HG02870 (cell line): ENCODE measurements at regions not wholly inside any gene's neighbourhood (a gene's known extent, or its start where the extent isn't known, plus 50 kb on each side); places are given as distances from the start of the nearest gene placed in this dataset.
"Not testable (repeated sequence)": the region's sequence is repeated elsewhere in the genome, so short reads cannot be mapped to it uniquely, and the experiment has no call there.

Source experiments
- ATAC-seq: cut with Tn5 transposase; IDR thresholded peaks from one replicate; pipeline ENCODE4 v1.9.1; 2021; ENCODE audit warnings: mild to moderate bottlenecking, moderate library complexity; ENCODE audit not compliant: unreplicated experiment

GRCh38 chr11:114802878-114803277 lies 124.6 kb downstream of the NXPE2 start:
- ATAC-seq = no peak

DNA sequence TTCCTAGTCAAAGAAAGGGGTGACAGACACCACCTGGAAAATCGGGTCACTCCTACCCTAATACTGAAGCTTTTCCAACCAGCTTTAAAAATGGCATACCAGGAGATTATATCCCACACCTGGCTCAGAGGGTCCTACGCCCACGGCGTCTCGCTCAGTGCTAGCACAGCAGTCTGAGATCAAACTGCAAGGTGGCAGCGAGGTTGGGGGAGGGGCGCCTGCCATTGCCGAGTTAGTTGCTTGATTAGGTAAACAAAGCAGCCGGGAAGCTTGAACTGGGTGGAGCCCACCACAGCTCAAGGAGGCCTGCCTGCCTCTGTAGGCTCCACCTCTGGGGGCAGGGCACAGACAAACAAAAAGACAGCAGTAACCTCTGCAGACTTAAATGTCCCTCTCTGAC lies 127.1 kb downstream of the NXPE2 start:
- not testable (repeated sequence) for ATAC-seq

DNA sequence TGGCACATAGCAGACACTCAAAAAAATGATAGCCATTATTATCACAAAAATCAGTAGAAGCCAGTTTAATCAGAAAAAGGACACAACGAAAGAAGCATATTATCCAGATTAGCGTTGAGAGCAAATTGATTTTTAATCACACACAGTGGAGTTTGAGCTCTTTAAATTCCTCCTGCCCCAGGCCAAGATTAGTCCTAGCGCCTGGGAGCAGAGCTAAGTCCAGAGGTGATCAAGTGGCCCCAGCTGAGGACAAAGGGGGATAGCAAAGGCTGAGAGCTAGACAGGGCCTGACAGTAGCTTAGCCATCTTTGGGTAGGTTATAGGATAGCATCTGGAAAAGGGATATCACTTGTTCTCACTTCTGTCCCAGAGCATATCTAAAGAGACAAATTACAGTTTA lies 133.6 kb downstream of the NXPE2 start:
- ATAC-seq = no peak

GRCh38 chr11:114812733-114813132 lies 134.4 kb downstream of the NXPE2 start:
- ATAC-seq = no peak

DNA sequence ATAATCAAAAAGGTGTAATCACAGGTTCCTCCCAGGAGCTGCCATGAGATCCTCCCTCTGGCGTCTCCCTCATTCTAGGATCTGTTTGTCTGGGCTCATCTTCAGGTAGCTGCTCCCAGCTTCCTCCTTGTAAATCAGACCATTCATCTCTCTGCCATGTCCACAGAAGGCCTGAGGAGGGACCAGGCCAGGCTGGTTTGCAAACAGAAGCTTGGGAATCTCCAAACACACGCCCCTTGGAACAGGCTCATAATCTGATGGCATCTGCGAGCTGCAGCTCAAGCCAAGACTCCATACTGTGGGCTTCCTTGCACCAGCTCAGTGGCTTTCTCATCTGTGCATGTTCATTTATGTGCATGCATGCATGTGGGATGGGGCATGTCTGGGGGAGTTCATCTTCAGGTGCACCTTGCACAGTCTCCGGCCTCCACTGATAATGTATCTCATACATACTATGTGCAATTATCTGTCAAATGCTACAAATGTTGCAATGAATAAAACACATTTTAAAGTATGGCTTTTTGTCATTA lies 134.9 kb downstream of the NXPE2 start:
- ATAC-seq = no peak

DNA sequence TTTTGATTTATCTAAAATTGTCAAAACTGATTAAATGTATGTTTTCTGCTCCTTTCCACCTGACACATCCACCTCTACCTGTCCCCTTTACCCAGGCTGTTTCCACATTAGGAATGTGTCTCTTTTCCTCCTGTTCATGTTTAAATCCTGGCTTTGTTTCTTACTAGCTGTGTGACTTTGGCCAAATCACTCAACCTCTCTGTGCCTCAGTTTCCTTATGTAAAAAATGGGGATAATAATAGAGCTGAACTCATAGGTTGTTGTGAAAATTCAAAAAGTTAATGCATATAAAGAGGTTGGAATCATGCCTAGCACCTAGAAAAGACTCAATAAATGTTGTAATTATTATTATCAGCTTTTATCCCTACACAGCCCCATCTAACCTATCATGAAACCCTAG lies 136.8 kb downstream of the NXPE2 start:
- no peak for ATAC-seq

DNA sequence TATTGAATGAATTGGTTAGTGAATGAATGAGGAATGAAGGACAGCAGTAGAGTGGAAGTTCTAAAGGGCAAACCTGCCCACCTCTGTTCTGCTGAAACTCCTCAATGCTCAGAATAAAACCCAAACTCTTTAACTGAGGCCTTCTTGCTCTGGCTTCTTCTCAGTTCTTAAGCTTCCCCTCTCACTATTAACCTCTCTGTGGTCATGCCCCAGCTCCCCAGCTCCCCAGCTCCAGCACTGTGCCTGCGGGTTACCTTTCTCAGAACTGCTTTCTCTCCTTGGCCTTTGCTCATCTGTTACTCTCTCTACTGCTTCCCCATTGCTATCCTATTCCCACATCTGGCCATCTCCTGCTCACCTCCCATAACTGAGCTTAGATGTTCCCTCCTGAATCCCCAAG lies 137.4 kb downstream of the NXPE2 start:
- ATAC-seq = no peak

DNA sequence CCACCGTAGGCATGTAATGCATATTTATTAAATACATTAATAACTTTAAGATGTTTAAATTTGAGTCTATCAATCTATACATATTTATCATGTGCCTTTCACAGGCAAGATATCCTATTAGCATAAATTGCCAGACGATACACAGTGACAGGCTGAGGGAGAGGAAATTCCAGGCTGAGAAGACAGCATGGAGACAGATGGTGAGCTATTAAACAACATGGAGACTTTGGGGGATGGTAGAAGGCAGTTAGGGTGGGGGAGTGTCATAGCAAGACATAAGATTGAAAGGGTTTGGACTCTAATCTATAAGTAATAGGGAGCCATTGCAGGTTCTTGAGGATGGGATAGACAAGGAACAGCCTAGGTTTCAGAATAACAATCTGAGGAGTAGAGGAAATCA lies 138.5 kb downstream of the NXPE2 start:
- no peak for ATAC-seq

- ATAC-seq = no peak
Measured at GRCh38 chr11:114818382-114818781, 140.1 kb downstream of the NXPE2 start.

- ATAC-seq = no peak
Measured at GRCh38 chr11:114819028-114819427, 140.7 kb downstream of the NXPE2 start.

DNA sequence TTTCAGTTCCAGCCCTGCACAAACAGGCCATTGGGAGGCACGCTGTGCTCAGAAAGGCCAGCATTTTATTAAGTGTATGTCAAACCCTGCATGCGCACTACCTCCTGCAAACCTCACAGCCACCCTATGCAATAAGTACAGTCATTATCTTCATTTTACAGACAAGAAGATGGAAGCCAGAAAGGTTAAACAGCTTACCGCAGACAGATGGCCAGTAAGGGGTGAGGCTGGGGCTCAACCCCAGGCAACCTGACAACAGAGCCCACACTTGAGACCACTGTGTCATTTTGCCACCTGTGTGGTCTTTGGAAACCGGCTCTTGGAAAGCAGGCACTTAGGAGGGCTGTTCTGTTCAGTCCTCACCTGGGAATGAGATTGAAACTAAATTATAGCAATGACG lies 142.3 kb downstream of the NXPE2 start:
- ATAC-seq = no peak

DNA sequence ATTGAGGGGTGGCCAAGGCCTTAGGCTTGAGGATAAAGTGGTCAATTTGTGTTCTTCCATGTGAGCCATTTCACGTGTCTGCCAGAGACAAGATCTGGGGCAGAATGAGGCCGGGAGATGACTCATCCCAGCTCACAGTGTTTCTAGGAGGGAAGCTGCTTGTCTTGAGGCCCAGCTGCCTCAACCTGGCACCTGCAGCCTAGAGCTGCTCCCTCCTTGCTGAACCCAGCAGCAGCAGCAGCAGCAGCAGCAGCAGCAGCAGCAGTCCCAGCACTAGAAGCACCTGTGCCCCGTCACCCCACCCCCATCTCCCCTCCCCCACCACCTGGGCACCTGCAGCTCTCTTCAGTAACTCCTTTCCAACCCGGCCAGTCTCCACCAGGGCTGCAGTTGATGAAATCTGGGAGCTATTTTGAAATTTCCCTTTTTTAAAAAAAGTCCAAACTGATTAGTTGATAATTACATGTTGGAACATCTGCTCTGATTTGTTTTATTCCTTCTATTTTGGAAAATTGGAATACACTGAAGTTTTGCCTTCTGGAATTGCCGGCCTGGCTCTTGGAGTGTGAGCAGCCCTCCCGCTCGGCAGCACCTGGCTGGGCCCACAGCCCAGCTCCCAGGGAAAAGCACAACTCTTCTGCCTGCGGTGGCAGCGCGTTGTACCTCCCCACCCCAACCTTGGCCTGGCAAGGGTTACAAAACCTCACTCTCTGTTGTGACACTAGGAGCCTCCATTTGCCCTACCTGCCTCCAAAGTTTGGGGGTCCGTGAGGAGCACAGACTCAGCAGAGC lies 143.5 kb downstream of the NXPE2 start:
- no peak for ATAC-seq

DNA sequence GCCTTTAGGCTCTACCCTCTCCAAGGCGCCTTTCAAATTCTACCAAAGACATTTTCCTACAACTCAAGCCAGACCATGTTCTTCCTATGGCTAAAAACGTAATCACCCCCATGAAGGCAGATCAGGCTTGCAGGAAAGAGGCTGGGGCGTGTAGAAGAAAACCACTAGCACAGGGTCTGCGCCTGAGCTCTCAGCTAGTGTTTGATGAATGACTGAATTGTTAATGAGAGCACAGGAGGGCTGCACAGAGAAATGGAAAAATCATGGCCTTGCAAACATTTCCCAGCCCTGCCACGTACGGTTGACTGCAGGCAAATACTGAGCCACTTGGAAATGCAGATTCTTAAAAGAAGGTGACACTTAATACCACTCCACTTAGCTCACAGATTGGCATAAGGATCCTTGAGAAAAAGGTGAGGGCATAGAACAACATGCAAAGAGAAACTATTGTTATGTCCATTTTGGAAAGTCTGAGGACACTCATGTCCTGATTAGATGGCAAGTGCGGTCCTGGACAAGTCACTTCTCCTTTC lies 148.6 kb downstream of the NXPE2 start:
- ATAC-seq = no peak

DNA sequence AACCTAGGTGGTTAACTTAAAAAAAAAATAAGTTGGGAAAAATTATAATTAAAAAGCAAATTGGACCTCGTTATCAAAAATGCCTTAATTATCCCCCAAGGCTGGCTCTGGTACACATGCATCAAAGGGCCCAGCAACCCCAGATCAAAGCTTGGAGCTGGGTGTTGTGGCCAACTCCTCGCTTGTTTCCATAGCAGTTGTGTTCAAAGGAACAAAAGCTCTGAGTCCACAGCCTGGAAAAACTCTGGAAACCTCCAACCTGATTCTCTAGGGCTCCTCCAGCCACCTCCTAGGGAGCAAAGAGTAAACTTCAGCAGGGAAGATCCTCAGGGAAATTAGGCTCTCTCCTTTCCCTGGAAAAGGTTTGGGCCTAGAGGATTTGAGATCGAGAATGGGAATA lies 149.4 kb downstream of the NXPE2 start:
- ATAC-seq = no peak

- ATAC-seq = no peak
Measured at GRCh38 chr11:114832532-114833125, 154.3 kb downstream of the NXPE2 start.

- no peak for ATAC-seq
Measured at GRCh38 chr11:114836161-114836560, 157.8 kb downstream of the NXPE2 start.

DNA sequence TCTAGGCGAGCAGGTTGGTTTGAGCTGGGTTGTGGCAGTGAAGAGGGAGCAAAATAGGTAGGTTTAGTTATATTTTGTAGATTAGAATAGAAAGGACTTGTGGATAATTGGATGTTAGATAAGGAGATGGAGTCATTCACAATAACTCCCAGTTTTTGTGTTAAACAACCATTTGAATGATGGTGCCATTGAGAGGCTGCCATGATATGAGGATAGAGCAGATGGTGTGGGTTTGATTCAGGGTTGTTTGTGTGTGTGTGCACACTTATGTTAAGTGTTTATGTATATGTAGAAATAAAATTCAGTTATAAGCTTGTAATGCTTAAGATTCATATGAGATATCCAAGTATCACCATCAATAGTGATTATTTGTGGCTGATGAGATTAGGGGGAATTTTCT lies 166.6 kb downstream of the NXPE2 start:
- no peak for ATAC-seq

- ATAC-seq = no peak
Measured at GRCh38 chr11:114845766-114846415, 167.6 kb downstream of the NXPE2 start.

DNA sequence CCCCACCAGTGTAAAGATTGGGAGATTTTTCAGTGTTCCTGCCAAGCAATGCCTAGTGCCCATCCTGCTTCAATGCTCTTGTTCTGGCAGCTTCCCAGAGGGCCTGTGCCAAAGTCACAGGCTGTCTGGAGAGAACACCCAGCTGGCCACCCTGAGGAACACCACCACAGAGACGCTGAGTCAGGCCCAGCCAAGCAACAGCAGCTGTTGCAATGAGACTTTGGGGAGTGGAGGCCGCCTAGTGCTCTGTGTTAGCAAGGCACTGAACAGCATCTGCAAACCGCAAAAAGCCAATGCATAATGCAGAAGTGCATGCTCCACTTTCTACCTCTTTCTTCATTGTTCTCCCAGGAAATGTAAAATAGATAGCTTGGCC lies 168.1 kb downstream of the NXPE2 start:
- ATAC-seq = no peak

DNA sequence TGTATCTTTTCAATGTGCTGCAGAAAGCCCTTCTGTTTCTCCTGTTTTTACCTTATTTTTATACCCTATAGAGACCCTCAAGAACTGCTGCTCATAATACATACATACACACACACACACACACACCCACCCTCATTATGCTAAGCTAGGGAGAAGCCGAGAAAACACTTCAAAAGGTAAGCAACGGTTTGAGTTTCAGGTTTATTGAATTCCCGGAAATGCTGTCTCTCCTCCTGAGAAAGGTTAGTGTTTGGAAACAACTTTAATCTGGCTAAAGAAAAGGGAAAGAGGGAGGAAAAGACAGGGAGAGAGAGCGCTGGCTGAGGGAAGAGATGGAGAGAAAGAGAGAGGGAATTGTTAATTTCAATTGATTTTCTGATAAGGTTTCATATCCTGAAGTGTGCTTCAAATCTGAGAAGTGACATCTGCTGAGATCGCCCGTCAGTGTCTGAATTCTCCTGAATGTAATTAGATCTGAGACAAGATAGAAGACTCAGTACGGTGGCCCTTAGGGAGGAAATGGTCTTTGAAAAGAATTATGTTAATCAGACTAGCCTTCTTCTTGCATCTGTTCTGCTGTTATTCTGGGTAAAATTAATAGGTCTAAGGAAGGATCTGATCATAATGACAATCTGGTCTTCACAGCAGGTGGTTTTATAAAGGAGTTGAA lies 169.1 kb downstream of the NXPE2 start:
- no peak for ATAC-seq

- no peak for ATAC-seq
Measured at GRCh38 chr11:114848027-114848426, 169.7 kb downstream of the NXPE2 start.
